ENCODE measurements at regions not wholly inside any gene's neighbourhood (a gene's known extent, or its start where the extent isn't known, plus 50 kb on each side); places are given as distances from the start of the nearest gene placed in this dataset.

DNA sequence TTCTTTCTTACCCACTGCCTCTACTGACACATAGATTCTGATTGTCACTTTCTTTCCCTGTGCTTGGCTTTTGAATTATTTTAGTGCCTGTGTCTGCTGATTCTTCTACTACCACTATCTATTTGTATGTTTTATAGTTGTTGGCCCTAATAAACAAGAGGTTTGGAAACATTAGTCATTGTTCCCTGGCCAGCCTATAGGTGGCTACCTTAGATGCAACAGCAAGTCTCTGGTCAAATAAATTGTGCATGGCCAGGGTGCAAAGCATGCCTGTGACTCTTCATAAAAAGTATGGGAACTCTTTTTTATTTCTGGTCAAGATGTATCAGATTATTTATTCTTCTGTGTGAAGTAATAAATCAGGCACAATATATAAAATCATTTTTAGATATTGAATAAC lies 124.4 kb downstream of the PLK2 start:
- TF ChIP-seq, protein P1, sequence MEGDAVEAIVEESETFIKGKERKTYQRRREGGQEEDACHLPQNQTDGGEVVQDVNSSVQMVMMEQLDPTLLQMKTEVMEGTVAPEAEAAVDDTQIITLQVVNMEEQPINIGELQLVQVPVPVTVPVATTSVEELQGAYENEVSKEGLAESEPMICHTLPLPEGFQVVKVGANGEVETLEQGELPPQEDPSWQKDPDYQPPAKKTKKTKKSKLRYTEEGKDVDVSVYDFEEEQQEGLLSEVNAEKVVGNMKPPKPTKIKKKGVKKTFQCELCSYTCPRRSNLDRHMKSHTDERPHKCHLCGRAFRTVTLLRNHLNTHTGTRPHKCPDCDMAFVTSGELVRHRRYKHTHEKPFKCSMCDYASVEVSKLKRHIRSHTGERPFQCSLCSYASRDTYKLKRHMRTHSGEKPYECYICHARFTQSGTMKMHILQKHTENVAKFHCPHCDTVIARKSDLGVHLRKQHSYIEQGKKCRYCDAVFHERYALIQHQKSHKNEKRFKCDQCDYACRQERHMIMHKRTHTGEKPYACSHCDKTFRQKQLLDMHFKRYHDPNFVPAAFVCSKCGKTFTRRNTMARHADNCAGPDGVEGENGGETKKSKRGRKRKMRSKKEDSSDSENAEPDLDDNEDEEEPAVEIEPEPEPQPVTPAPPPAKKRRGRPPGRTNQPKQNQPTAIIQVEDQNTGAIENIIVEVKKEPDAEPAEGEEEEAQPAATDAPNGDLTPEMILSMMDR (IDR thresholded peaks at IDR 0.05), result no peak
- TF ChIP-seq POLR2AphosphoS5 (IDR thresholded peaks at IDR 0.05), result no peak
